SK-N-SH (cell line): ENCODE measurements at regions not wholly inside any gene's neighbourhood (a gene's known extent, or its start where the extent isn't known, plus 50 kb on each side); places are given as distances from the start of the nearest gene placed in this dataset.

Experiments
- EZH2phosphoT487 ChIP-seq: fragments of 200-600 bp; sonication (generic); IDR thresholded peaks from 2 replicates; pipeline ENCODE4 v1.6.1; 2017; ENCODE audit warnings: low read depth, mixed run types, mild to moderate bottlenecking, antibody characterized with exemption, moderate library complexity, borderline replicate concordance
- FOXM1 ChIP-seq: IDR thresholded peaks from 2 replicates; pipeline ENCODE4 v1.4.0; 2012; ENCODE audit warnings: low read depth, mild to moderate bottlenecking
- GABPA ChIP-seq: IDR thresholded peaks from 2 replicates; pipeline ENCODE4 v1.4.0; 2012; ENCODE audit warnings: low read depth, mild to moderate bottlenecking
- RCOR1 ChIP-seq: fragments of 150-350 bp; IDR thresholded peaks from 2 replicates; pipeline ENCODE4 v1.6.1; 2017; ENCODE audit warnings: antibody characterized with exemption, low read length
- TAF1 ChIP-seq: IDR thresholded peaks from 2 replicates; pipeline ENCODE4 v1.6.1; 2012; ENCODE audit warnings: low read depth, mild to moderate bottlenecking, low read length, moderate library complexity, borderline replicate concordance
- TF ChIP-seq, protein P1 (sequence below): fragments of 200-600 bp; sonication (generic); IDR thresholded peaks from 2 replicates; pipeline ENCODE4 v1.6.1; 2017; ENCODE audit warnings: antibody characterized with exemption, mild to moderate bottlenecking, moderate library complexity
- TF ChIP-seq, protein P2 (sequence below): IDR thresholded peaks from 2 replicates; pipeline ENCODE4 v1.4.0; 2012; ENCODE audit warnings: low read depth, borderline replicate concordance
- TF ChIP-seq, protein P3 (sequence below): IDR thresholded peaks from 2 replicates; pipeline ENCODE4; 2012
- TF ChIP-seq, protein P4 (sequence below): IDR thresholded peaks from 2 replicates; pipeline ENCODE4 v1.6.1; 2012; ENCODE audit warnings: mild to moderate bottlenecking, low read depth, low read length, moderate library complexity
- TF ChIP-seq, protein P5 (sequence below): fragments of 150-350 bp; IDR thresholded peaks from 2 replicates; pipeline ENCODE4 v1.6.1; 2016; ENCODE audit warnings: mild to moderate bottlenecking, low read depth, low read length

DNA sequence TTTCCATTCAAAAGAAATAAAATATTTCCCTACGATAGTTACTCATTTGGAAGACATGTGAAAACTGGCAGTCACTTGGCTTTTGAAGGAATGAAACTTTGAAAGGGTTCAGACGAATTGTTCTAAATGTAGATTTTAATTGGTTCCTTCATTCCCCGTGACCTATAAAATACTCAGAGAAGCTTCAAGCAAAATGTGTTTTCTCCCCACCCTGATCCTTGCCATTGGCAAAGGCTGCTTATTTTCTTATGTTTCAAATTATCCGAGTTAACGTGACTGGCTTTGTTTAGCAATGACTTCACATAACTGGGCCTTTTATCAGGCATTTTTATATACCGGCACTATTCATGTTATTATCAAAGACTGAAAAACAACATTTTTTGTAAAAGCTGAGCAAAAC is 204.1 kb upstream of the NEIL3 start:
- TF ChIP-seq, protein P1, sequence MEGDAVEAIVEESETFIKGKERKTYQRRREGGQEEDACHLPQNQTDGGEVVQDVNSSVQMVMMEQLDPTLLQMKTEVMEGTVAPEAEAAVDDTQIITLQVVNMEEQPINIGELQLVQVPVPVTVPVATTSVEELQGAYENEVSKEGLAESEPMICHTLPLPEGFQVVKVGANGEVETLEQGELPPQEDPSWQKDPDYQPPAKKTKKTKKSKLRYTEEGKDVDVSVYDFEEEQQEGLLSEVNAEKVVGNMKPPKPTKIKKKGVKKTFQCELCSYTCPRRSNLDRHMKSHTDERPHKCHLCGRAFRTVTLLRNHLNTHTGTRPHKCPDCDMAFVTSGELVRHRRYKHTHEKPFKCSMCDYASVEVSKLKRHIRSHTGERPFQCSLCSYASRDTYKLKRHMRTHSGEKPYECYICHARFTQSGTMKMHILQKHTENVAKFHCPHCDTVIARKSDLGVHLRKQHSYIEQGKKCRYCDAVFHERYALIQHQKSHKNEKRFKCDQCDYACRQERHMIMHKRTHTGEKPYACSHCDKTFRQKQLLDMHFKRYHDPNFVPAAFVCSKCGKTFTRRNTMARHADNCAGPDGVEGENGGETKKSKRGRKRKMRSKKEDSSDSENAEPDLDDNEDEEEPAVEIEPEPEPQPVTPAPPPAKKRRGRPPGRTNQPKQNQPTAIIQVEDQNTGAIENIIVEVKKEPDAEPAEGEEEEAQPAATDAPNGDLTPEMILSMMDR = no peak
- TF ChIP-seq, protein P2, sequence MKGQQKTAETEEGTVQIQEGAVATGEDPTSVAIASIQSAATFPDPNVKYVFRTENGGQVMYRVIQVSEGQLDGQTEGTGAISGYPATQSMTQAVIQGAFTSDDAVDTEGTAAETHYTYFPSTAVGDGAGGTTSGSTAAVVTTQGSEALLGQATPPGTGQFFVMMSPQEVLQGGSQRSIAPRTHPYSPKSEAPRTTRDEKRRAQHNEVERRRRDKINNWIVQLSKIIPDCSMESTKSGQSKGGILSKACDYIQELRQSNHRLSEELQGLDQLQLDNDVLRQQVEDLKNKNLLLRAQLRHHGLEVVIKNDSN = no peak
- TF ChIP-seq FOXM1 (no peak), TAF1 (no peak), EZH2phosphoT487 (no peak), GABPA (no peak), RCOR1 (no peak)
- TF ChIP-seq, protein P3, sequence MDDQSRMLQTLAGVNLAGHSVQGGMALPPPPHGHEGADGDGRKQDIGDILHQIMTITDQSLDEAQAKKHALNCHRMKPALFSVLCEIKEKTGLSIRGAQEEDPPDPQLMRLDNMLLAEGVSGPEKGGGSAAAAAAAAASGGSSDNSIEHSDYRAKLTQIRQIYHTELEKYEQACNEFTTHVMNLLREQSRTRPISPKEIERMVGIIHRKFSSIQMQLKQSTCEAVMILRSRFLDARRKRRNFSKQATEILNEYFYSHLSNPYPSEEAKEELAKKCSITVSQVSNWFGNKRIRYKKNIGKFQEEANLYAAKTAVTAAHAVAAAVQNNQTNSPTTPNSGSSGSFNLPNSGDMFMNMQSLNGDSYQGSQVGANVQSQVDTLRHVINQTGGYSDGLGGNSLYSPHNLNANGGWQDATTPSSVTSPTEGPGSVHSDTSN = no peak
- TF ChIP-seq, protein P4, sequence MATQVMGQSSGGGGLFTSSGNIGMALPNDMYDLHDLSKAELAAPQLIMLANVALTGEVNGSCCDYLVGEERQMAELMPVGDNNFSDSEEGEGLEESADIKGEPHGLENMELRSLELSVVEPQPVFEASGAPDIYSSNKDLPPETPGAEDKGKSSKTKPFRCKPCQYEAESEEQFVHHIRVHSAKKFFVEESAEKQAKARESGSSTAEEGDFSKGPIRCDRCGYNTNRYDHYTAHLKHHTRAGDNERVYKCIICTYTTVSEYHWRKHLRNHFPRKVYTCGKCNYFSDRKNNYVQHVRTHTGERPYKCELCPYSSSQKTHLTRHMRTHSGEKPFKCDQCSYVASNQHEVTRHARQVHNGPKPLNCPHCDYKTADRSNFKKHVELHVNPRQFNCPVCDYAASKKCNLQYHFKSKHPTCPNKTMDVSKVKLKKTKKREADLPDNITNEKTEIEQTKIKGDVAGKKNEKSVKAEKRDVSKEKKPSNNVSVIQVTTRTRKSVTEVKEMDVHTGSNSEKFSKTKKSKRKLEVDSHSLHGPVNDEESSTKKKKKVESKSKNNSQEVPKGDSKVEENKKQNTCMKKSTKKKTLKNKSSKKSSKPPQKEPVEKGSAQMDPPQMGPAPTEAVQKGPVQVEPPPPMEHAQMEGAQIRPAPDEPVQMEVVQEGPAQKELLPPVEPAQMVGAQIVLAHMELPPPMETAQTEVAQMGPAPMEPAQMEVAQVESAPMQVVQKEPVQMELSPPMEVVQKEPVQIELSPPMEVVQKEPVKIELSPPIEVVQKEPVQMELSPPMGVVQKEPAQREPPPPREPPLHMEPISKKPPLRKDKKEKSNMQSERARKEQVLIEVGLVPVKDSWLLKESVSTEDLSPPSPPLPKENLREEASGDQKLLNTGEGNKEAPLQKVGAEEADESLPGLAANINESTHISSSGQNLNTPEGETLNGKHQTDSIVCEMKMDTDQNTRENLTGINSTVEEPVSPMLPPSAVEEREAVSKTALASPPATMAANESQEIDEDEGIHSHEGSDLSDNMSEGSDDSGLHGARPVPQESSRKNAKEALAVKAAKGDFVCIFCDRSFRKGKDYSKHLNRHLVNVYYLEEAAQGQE = no peak
- TF ChIP-seq, protein P5, sequence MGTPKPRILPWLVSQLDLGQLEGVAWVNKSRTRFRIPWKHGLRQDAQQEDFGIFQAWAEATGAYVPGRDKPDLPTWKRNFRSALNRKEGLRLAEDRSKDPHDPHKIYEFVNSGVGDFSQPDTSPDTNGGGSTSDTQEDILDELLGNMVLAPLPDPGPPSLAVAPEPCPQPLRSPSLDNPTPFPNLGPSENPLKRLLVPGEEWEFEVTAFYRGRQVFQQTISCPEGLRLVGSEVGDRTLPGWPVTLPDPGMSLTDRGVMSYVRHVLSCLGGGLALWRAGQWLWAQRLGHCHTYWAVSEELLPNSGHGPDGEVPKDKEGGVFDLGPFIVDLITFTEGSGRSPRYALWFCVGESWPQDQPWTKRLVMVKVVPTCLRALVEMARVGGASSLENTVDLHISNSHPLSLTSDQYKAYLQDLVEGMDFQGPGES = no peak
